Naive thymus-derived CD4-positive, alpha-beta T cell (primary cell): ENCODE measurements at regions not wholly inside any gene's neighbourhood (a gene's known extent, or its start where the extent isn't known, plus 50 kb on each side); places are given as distances from the start of the nearest gene placed in this dataset.

Experiments used
- ATAC-seq: fragments of 150-1000 bp; cut with Tn5 transposase; 2 replicates; pipeline ENCODE4 v1.10.0; 2021; ENCODE audit warnings: mild to moderate bottlenecking, moderate library complexity
- CTCF ChIA-PET: fragments of 350-600 bp; sonication (Branson Sonifier 250); formaldehyde crosslinking; loops from one replicate; lab custom pipeline; 2021; ENCODE audit warnings: antibody characterized with exemption; lab: Charles Lee
- POLR2A ChIA-PET: fragments of 350-600 bp; sonication (Branson Sonifier 250); formaldehyde crosslinking; loops from one replicate; lab custom pipeline; 2021; ENCODE audit warnings: antibody characterized with exemption, inconsistent platforms; lab: Charles Lee
- DNase-seq, 9 donors: peaks; one replicate each; pipeline versions ENCODE4 v3.0.0 to v3.0.0-alpha.2; 2020 to 2022; ENCODE audit warnings: mixed read lengths in 1 of 9
- H3K27ac ChIP-seq: one replicate; pipeline ENCODE4 v1.7.0; 2013; ENCODE audit warnings: mild to moderate bottlenecking, low read depth, low read length, moderate library complexity
- H3K27me3 ChIP-seq, 2 donors: one replicate each; pipeline ENCODE4 v1.7.0; 2013; ENCODE audit warnings: low read length in 2 of 2, mild to moderate bottlenecking in 2 of 2, moderate library complexity in 2 of 2; ENCODE audit not compliant: control insufficient read depth in 2 of 2, insufficient read depth in 2 of 2
- H3K36me3 ChIP-seq, 3 experiments: 1 replicate in 2 of 3; 2 replicates in 1 of 3; pipeline ENCODE4 v1.7.0; 2013; ENCODE audit warnings: low read length in 3 of 3, mild to moderate bottlenecking in 3 of 3, moderate library complexity in 1 of 3; ENCODE audit not compliant: insufficient read depth in 3 of 3, control insufficient read depth in 2 of 3
- H3K4me1 ChIP-seq, 2 donors: one replicate each; pipeline ENCODE4 v1.7.0; 2013; ENCODE audit warnings: low read length in 2 of 2, mild to moderate bottlenecking in 2 of 2, moderate library complexity in 1 of 2; ENCODE audit not compliant: control insufficient read depth in 2 of 2, insufficient read depth in 2 of 2
- H3K4me3 ChIP-seq: 2 replicates; pipeline ENCODE4 v1.7.0; 2013; ENCODE audit warnings: mild to moderate bottlenecking, low read length
- H3K9me3 ChIP-seq, 3 experiments: 1 replicate in 2 of 3; 2 replicates in 1 of 3; pipeline ENCODE4 v1.7.0; 2013; ENCODE audit warnings: low read length in 3 of 3; ENCODE audit not compliant: control insufficient read depth in 2 of 3
- H3K27ac Mint-ChIP-seq, 9 donors: one replicate each; pipeline ENCODE4 v1.8.0; 2020 to 2022; ENCODE audit warnings: mixed read lengths in 9 of 9, mild to moderate bottlenecking in 8 of 9, moderate library complexity in 5 of 9, inconsistent platforms in 2 of 9
- H3K27me3 Mint-ChIP-seq, 5 donors: one replicate each; pipeline ENCODE4 v1.8.0; 2021 to 2022; ENCODE audit warnings: mixed read lengths in 5 of 5, mild to moderate bottlenecking in 1 of 5
- H3K36me3 Mint-ChIP-seq, 5 donors: one replicate each; pipeline ENCODE4 v1.8.0; 2020 to 2022; ENCODE audit warnings: mixed read lengths in 5 of 5, mild to moderate bottlenecking in 3 of 5, inconsistent platforms in 1 of 5
- H3K4me1 Mint-ChIP-seq, 7 donors: one replicate each; pipeline ENCODE4 v1.8.0; 2020 to 2022; ENCODE audit warnings: mixed read lengths in 7 of 7, mild to moderate bottlenecking in 3 of 7, inconsistent platforms in 1 of 7
- H3K4me3 Mint-ChIP-seq, 10 donors: one replicate each; pipeline ENCODE4 v1.8.0; 2020 to 2022; ENCODE audit warnings: mild to moderate bottlenecking in 10 of 10, mixed read lengths in 10 of 10, moderate library complexity in 6 of 10, inconsistent platforms in 2 of 10
- H3K9me3 Mint-ChIP-seq, 11 donors: one replicate each; pipeline ENCODE4 v1.8.0; 2020 to 2022; ENCODE audit warnings: mixed read lengths in 11 of 11, mild to moderate bottlenecking in 4 of 11, inconsistent platforms in 1 of 11, moderate library complexity in 1 of 11
- intact Hi-C, 2 donors: fragments of 100-400 bp; cut with micrococcal nuclease; formaldehyde crosslinking; loops; one replicate each; pipeline ENCODE4 v1.15.1; 2023

- ATAC-seq (no peak), DNase-seq (no peak)
- Histone ChIP-seq H3K27me3 (no peaks in the 10 kb centered on the region), H3K9me3 (no peaks in the 10 kb centered on the region), H3K4me1 (no peaks in the 10 kb centered on the region), H3K36me3 (no peaks in the 10 kb centered on the region), H3K4me3 (no peak overlapping the region), H3K27ac (no peak overlapping the region)
- no peaks in the 10 kb centered on the region for H3K4me1 Mint-ChIP-seq
- POLR2A ChIA-PET: no interaction called here
- CTCF ChIA-PET: no interaction called here
- H3K9me3 Mint-ChIP-seq: peaks cover 0 to 5% (median 0%) of the 10 kb centered on the region in 11 donors
- no peak overlapping the region for H3K27ac Mint-ChIP-seq
- H3K36me3 Mint-ChIP-seq: no peaks in the 10 kb centered on the region
- intact Hi-C loops: no loop called here
- no peak overlapping the region for H3K4me3 Mint-ChIP-seq
- peaks cover 0 to 13% (median 5%) of the 10 kb centered on the region in 5 donors for H3K27me3 Mint-ChIP-seq
Measured at GRCh38 chr5:122561209-122561608, 213.7 kb upstream of the SNX2 start.

- Mint-ChIP-seq H3K4me1 (no peaks in the 10 kb centered on the region), H3K36me3 (no peaks in the 10 kb centered on the region), H3K4me3 (no peak overlapping the region), H3K27ac (no peak overlapping the region), H3K9me3 (no peaks in the 10 kb centered on the region), H3K27me3 (peaks cover 0 to 13% (median 6%) of the 10 kb centered on the region in 5 donors)
- H3K36me3 ChIP-seq: no peaks in the 10 kb centered on the region
- no peak overlapping the region for H3K4me3 ChIP-seq
- intact Hi-C loops: no loop called here
- CTCF ChIA-PET: no interaction called here
- DNase-seq (no peak), ATAC-seq (no peak)
- H3K9me3 ChIP-seq: no peaks in the 10 kb centered on the region
- no peak overlapping the region for H3K27ac ChIP-seq
- no peaks in the 10 kb centered on the region for H3K27me3 ChIP-seq
- POLR2A ChIA-PET: no interaction called here
- no peaks in the 10 kb centered on the region for H3K4me1 ChIP-seq
Measured at GRCh38 chr5:122565331-122565730, 209.5 kb upstream of the SNX2 start.

GRCh38 chr5:122576256-122577016 lies 198.4 kb upstream of the SNX2 start:
- intact Hi-C loops: no loop called here
- no peak overlapping the region for H3K4me3 Mint-ChIP-seq
- Histone ChIP-seq H3K9me3 (no peaks in the 10 kb centered on the region), H3K4me1 (no peaks in the 10 kb centered on the region), H3K36me3 (no peaks in the 10 kb centered on the region), H3K27ac (no peak overlapping the region), H3K4me3 (no peak overlapping the region), H3K27me3 (no peaks in the 10 kb centered on the region)
- ChIA-PET POLR2A (no interaction called here), CTCF (no interaction called here)
- H3K4me1 Mint-ChIP-seq: no peaks in the 10 kb centered on the region
- no peak for DNase-seq
- H3K27ac Mint-ChIP-seq: no peak overlapping the region
- H3K9me3 Mint-ChIP-seq: peaks cover 0 to 11% (median 2%) of the 10 kb centered on the region in 11 donors
- H3K27me3 Mint-ChIP-seq: peaks cover 0 to 24% (median 12%) of the 10 kb centered on the region in 5 donors
- no peaks in the 10 kb centered on the region for H3K36me3 Mint-ChIP-seq
- no peak for ATAC-seq

- ChIA-PET POLR2A (no interaction called here), CTCF (no interaction called here)
- Histone ChIP-seq H3K4me3 (no peak overlapping the region), H3K27me3 (no peaks in the 10 kb centered on the region), H3K4me1 (no peaks in the 10 kb centered on the region), H3K9me3 (no peaks in the 10 kb centered on the region), H3K27ac (no peak overlapping the region), H3K36me3 (no peaks in the 10 kb centered on the region)
- DNase-seq: no peak
- peaks cover 0 to 32% (median 15%) of the 10 kb centered on the region in 5 donors for H3K27me3 Mint-ChIP-seq
- intact Hi-C loops: no loop called here
- H3K36me3 Mint-ChIP-seq: no peaks in the 10 kb centered on the region
- H3K9me3 Mint-ChIP-seq: peaks cover 0 to 11% (median 2%) of the 10 kb centered on the region in 11 donors
- no peaks in the 10 kb centered on the region for H3K4me1 Mint-ChIP-seq
- H3K27ac Mint-ChIP-seq: no peak overlapping the region
- no peak overlapping the region for H3K4me3 Mint-ChIP-seq
- ATAC-seq: no peak
Measured at GRCh38 chr5:122581629-122582028, 193.3 kb upstream of the SNX2 start.

- intact Hi-C loops: no loop called here
- CTCF ChIA-PET: no interaction called here
- H3K36me3 Mint-ChIP-seq: no peaks in the 10 kb centered on the region
- Histone ChIP-seq H3K27me3 (no peaks in the 10 kb centered on the region), H3K9me3 (no peaks in the 10 kb centered on the region), H3K27ac (no peak overlapping the region), H3K36me3 (no peaks in the 10 kb centered on the region), H3K4me1 (no peaks in the 10 kb centered on the region), H3K4me3 (no peak overlapping the region)
- ATAC-seq: no peak
- no peak overlapping the region for H3K27ac Mint-ChIP-seq
- POLR2A ChIA-PET: no interaction called here
- peaks cover 0 to 5% (median 0%) of the 10 kb centered on the region in 11 donors for H3K9me3 Mint-ChIP-seq
- H3K27me3 Mint-ChIP-seq: peaks cover 0 to 25% (median 12%) of the 10 kb centered on the region in 5 donors
- DNase-seq: no peak
- no peaks in the 10 kb centered on the region for H3K4me1 Mint-ChIP-seq
- H3K4me3 Mint-ChIP-seq: no peak overlapping the region
Measured at GRCh38 chr5:122584411-122585300, 190.2 kb upstream of the SNX2 start.

GRCh38 chr5:122585371-122585770 lies 189.5 kb upstream of the SNX2 start:
- peaks cover 0 to 4% (median 0%) of the 10 kb centered on the region in 11 donors for H3K9me3 Mint-ChIP-seq
- H3K4me3 ChIP-seq: no peak overlapping the region
- no peak overlapping the region for H3K27ac ChIP-seq
- no peaks in the 10 kb centered on the region for H3K27me3 ChIP-seq
- ChIA-PET POLR2A (no interaction called here), CTCF (no interaction called here)
- no peaks in the 10 kb centered on the region for H3K4me1 Mint-ChIP-seq
- H3K4me1 ChIP-seq: no peaks in the 10 kb centered on the region
- no peaks in the 10 kb centered on the region for H3K36me3 ChIP-seq
- DNase-seq (no peak), ATAC-seq (no peak)
- H3K27me3 Mint-ChIP-seq: peaks cover 0 to 18% (median 8%) of the 10 kb centered on the region in 5 donors
- intact Hi-C loops: no loop called here
- H3K9me3 ChIP-seq: no peaks in the 10 kb centered on the region
- no peaks in the 10 kb centered on the region for H3K36me3 Mint-ChIP-seq
- H3K4me3 Mint-ChIP-seq: no peak overlapping the region
- no peak overlapping the region for H3K27ac Mint-ChIP-seq
